ENCODE measurements at regions not wholly inside any gene's neighbourhood (a gene's known extent, or its start where the extent isn't known, plus 50 kb on each side); places are given as distances from the start of the nearest gene placed in this dataset.

DNA sequence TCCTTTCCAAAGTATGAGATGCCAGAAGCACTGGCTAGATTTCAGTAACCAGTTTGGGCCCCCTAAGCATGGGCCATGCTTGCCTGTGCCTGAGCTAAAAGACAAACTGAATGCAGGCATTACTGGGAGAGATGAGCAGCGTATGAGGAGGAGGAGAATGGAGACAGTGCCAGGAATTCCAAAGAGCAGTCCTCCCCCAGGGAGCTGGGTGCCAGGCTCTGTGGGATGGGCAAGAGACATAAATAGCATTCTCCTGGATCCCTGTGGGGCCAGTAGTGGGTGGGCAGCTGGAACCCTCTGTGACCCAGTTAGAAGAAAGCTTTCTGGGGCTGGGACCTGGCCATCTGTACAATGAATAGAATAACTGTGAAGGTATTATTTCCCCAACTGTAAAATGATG lies 235.6 kb downstream of the KCNA4 start:
- no peak overlapping the region for H3K4me3 ChIP-seq (replicated peaks; ENCODE audit: low read depth, low read length)
- DNase-seq (ENCODE audit: extremely low read depth, insufficient read length) = no peak
- no peaks in the 10 kb centered on the region for H3K27me3 ChIP-seq (replicated peaks; ENCODE audit: control insufficient read depth, insufficient read depth, low read length)
- H3K36me3 ChIP-seq (ENCODE audit: control insufficient read depth, insufficient read depth, low read length) = no peaks in the 10 kb centered on the region
- TF ChIP-seq, protein P1, sequence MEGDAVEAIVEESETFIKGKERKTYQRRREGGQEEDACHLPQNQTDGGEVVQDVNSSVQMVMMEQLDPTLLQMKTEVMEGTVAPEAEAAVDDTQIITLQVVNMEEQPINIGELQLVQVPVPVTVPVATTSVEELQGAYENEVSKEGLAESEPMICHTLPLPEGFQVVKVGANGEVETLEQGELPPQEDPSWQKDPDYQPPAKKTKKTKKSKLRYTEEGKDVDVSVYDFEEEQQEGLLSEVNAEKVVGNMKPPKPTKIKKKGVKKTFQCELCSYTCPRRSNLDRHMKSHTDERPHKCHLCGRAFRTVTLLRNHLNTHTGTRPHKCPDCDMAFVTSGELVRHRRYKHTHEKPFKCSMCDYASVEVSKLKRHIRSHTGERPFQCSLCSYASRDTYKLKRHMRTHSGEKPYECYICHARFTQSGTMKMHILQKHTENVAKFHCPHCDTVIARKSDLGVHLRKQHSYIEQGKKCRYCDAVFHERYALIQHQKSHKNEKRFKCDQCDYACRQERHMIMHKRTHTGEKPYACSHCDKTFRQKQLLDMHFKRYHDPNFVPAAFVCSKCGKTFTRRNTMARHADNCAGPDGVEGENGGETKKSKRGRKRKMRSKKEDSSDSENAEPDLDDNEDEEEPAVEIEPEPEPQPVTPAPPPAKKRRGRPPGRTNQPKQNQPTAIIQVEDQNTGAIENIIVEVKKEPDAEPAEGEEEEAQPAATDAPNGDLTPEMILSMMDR (IDR thresholded peaks at IDR 0.05; ENCODE audit: insufficient read depth, low read length, poor library complexity, severe bottlenecking) = no peak

DNA sequence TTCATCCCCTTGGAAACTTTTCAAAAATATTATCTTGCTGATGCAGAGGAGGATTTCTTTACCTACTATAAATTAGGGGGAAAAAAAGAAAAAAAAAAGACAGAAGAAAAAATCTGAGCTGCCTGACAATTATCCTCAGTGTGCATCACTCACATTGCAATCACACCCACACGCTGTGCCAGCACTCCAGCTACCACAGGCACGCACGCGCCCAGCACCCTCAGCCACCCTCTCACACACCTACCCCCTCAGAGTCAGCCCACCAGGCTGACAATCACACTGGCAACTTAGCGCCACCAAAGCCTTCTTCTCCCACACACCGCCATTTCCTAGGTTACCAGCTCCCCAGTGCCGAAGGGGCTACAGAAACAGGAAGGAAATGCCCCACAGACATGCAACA lies 236.1 kb downstream of the KCNA4 start:
- Histone ChIP-seq H3K27me3 (replicated peaks; ENCODE audit: control insufficient read depth, insufficient read depth, low read length) (no peaks in the 10 kb centered on the region), H3K4me3 (replicated peaks; ENCODE audit: low read depth, low read length) (no peak overlapping the region), H3K36me3 (ENCODE audit: control insufficient read depth, insufficient read depth, low read length) (no peaks in the 10 kb centered on the region)
- TF ChIP-seq, protein P1 (IDR thresholded peaks at IDR 0.05; ENCODE audit: insufficient read depth, low read length, poor library complexity, severe bottlenecking) = no peak
- DNase-seq (ENCODE audit: extremely low read depth, insufficient read length) = no peak

DNA sequence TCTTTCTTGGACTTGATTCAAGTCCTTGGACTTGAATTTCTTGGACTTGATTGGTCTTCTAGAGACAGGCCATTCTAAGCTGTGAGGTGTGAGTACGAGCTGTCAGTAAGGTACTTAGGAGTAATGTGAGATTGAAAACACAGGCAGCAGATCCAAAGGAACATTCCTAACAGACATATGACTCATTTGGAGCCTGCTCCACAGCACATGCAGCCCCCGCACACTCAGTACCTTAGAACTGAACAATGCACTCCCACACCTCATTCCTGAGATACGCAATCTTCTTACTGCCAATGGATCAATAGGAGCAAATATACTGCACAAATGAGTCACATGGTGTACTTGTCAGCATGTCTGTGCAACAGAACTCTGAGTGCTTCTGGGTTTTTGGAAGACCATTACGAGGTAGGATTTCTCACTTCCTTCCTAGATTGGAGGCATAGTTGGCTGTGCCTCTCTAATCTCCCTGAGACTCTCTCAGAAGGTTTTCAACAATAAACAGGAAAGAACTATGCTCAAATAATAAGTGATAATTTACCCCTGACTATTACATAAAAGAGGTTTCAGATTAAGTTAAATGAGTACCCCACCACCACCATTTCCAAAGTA lies 243.1 kb downstream of the KCNA4 start:
- H3K36me3 ChIP-seq (ENCODE audit: control insufficient read depth, insufficient read depth, low read length) = no peaks in the 10 kb centered on the region
- DNase-seq (ENCODE audit: extremely low read depth, insufficient read length) = no peak
- H3K4me3 ChIP-seq (replicated peaks; ENCODE audit: low read depth, low read length) = no peak overlapping the region
- no peaks in the 10 kb centered on the region for H3K27me3 ChIP-seq (replicated peaks; ENCODE audit: control insufficient read depth, insufficient read depth, low read length)
- TF ChIP-seq, protein P1 (IDR thresholded peaks at IDR 0.05; ENCODE audit: insufficient read depth, low read length, poor library complexity, severe bottlenecking) = no peak

DNA sequence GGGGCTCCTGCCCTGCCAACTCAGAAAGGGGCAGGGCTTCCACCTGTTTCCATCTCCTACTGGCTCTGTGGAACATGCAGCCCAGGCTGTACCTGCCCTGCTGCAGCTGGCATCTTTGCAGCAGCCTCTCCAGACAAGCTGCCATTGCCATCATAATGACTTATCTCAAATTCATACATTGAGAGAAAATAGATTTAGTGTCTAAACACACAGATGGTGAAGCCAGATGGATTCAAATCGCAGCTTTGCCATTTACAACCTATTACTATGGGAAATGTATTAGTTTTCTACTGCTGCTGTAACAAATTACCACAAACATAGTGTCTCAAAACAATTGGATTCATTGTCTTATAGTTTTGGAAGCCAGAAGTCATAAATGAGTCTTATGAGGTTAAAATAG lies 260.0 kb downstream of the KCNA4 start:
- H3K27me3 ChIP-seq (replicated peaks; ENCODE audit: control insufficient read depth, insufficient read depth, low read length) = no peaks in the 10 kb centered on the region
- H3K4me3 ChIP-seq (replicated peaks; ENCODE audit: low read depth, low read length) = no peak overlapping the region
- no peaks in the 10 kb centered on the region for H3K36me3 ChIP-seq (ENCODE audit: control insufficient read depth, insufficient read depth, low read length)
- no peak for DNase-seq (ENCODE audit: extremely low read depth, insufficient read length)
- TF ChIP-seq, protein P1 (IDR thresholded peaks at IDR 0.05; ENCODE audit: insufficient read depth, low read length, poor library complexity, severe bottlenecking) = no peak

DNA sequence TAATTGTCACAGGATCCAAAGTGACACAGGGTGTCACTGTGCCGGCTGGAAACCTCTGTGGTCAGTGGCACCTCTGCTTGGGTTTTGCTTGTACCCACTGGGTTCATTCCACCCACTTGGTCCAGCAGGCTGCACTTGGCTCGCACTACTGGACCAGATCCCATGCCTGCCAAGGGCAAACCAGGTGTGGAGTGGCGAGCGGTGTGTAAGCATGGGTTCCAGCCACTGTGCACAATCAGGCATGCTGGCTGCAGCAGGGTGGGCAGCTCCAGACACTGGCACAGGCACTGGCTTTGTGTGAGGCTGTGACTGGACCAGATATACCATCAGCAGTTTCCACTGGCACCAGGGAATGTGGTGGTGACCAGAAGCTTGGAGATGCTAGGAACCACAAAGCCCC lies 261.4 kb downstream of the KCNA4 start:
- TF ChIP-seq, protein P1 (IDR thresholded peaks at IDR 0.05; ENCODE audit: insufficient read depth, low read length, poor library complexity, severe bottlenecking) = no peak
- DNase-seq (ENCODE audit: extremely low read depth, insufficient read length) = no peak
- no peaks in the 10 kb centered on the region for H3K27me3 ChIP-seq (replicated peaks; ENCODE audit: control insufficient read depth, insufficient read depth, low read length)
- no peaks in the 10 kb centered on the region for H3K36me3 ChIP-seq (ENCODE audit: control insufficient read depth, insufficient read depth, low read length)
- no peak overlapping the region for H3K4me3 ChIP-seq (replicated peaks; ENCODE audit: low read depth, low read length)

DNA sequence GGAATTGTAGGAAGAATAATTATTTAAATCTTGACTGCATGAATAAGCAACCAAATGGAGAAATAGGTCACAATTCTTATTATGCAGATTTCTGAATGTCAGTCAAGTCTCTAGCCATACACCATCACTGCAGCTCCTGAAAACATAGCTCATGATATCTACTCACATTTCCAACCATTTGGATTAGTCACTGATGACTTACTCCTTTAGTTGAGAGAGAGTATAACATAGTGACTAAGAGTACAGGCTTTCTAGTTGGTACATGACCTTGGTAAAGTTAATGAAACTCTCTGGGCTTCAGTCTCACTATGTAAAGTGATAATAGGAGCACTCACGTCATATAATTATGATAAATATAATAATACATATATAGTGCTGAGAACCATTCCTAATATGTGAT lies 265.2 kb downstream of the KCNA4 start:
- Histone ChIP-seq H3K4me3 (replicated peaks; ENCODE audit: low read depth, low read length) (no peak overlapping the region), H3K27me3 (replicated peaks; ENCODE audit: control insufficient read depth, insufficient read depth, low read length) (no peaks in the 10 kb centered on the region), H3K36me3 (ENCODE audit: control insufficient read depth, insufficient read depth, low read length) (no peaks in the 10 kb centered on the region)
- no peak for DNase-seq (ENCODE audit: extremely low read depth, insufficient read length)
- TF ChIP-seq, protein P1 (IDR thresholded peaks at IDR 0.05; ENCODE audit: insufficient read depth, low read length, poor library complexity, severe bottlenecking) = no peak
